NCI-H446 (cell line): ENCODE measurements at regions not wholly inside any gene's neighbourhood (a gene's known extent, or its start where the extent isn't known, plus 50 kb on each side); places are given as distances from the start of the nearest gene placed in this dataset.

Experiments used
- DNase-seq, 2 experiments: peaks; one replicate each; lab custom pipeline; 2025; lab: John Stamatoyannopoulos, UW

DNA sequence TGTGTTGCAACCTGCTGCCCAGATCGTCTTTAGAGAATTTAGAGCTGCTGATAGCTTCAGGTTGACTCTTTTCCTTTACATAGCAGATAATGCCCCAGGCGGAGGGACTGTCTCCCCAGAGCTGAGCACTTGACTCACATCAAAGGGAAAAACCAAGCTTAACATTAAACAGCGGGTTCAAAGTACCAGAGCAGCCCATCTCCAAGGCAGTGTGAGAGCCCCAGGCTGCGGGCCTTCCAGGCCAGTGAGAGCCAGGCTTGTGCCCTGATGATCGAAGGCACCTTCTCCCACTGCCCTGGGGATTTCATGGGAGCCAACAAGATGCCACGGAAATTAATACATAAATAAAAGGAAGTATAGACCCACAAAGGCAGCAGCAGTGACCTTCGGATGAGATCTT lies 275.6 kb downstream of the XXYLT1 start:
- no peak for DNase-seq

DNA sequence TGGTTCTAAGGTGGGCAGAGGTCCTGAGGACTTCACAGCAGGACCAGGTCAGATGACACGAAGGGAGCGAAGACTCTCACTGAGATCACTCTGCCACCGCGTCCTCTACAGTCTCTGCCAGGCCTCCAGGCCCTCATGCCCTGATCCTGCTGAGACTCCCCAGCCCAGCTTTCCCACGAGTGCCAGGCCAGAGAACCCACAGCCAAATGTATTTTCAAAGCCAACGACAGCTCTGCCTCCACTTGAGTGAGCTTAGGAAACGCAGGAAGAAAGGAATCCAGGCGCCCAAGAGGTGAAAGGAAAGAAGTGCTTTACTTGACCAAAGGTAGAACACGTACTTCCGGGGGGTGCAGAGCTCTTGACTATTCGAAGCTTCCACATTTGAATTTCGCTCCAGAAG lies 275.0 kb downstream of the XXYLT1 start:
- no peak for DNase-seq

DNA sequence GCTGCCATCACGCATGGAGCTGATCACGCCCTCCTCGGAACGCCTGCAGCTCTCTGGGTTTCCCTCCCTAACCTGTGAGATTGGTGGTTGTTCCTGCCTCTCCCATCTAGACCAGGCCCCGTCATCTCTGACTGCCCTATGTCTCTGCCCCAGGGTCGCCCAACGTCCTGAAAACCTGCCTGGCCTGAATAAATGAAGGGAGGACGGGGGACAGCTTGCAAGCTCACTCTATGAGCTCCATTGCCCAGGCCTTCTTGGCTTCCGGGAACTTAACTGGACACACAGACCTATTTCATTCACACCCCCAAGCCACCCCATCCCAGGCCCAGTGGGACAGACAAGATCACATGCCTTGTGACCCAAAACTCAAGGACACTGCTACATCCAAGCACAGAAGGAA lies 274.2 kb downstream of the XXYLT1 start:
- DNase-seq = no peak

DNA sequence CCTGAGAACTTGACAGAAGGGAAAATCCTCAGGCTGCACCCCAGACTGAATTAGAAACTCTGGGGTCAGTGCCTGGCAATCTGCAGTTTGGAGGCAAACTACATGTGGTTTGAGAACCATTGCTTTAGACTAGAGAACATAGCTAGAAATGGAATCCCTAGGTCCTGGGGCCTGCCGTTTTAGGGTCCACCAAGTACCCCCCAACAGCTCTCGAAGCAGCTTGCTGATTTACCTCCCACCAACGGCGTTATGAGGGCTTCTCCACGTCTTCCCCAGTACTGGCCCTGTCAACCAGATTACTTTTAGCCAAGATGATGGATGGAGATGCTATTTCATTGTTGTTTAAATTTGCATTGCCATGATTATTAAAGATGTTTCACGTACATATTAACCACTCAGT lies 272.5 kb downstream of the XXYLT1 start:
- DNase-seq = no peak

DNA sequence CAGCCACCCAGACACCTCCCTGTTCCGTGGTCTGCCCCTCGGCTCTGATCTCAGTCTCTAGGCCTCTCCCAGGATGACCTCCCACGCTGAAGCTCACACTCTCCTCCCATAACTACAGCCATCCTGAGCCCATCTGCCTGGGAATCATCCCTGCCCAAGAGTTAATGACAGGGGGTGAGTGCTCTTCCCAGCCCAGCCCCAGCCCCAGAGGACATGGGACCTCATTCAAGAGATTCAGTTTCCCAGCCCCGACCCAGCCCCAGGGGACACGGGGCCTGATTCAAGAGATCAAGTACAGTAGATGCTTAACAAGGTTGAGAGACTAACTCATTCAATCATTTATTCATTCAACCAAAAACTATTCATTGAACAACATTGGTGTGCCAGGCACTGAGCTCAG lies 272.0 kb downstream of the XXYLT1 start:
- no peak for DNase-seq

DNA sequence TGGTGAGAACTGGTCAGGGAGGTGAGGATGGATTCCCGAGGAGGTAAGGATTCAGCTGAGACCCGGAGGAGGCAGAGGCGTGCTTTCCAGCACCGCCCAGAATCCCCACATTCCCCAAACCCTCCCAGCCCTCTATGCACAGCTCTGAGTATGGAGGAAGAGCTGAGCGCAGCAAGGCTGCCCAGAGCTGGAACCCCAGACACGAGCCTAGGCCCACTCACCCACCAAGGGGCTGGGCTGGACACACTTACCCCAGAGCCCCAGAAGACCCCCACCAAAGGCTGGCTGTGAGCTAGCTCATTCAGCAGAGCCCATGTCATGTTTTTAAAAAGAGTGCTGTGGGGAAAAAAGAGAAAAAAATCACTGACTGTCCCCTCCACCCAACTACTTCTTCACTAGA lies 271.5 kb downstream of the XXYLT1 start:
- no peak for DNase-seq

DNA sequence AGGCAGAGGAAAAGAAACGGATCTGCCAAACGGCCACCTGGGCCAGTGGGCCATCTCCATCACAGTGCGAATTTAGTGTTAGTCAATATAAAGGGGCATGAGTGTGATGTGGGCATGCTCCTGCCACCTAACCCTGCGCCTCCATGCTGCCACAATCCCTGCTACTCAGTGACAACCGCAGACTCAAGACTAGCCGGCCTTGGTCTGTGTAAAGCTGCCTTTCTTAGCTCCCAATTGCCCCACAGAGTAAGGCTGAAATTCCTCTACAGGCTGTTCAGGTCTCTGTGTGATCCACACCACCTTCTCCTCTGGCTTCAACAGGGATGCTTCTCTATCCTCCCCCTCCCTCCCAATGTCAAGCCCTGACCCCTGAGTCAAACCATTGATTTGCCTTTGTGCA lies 269.7 kb downstream of the XXYLT1 start:
- DNase-seq = no peak

DNA sequence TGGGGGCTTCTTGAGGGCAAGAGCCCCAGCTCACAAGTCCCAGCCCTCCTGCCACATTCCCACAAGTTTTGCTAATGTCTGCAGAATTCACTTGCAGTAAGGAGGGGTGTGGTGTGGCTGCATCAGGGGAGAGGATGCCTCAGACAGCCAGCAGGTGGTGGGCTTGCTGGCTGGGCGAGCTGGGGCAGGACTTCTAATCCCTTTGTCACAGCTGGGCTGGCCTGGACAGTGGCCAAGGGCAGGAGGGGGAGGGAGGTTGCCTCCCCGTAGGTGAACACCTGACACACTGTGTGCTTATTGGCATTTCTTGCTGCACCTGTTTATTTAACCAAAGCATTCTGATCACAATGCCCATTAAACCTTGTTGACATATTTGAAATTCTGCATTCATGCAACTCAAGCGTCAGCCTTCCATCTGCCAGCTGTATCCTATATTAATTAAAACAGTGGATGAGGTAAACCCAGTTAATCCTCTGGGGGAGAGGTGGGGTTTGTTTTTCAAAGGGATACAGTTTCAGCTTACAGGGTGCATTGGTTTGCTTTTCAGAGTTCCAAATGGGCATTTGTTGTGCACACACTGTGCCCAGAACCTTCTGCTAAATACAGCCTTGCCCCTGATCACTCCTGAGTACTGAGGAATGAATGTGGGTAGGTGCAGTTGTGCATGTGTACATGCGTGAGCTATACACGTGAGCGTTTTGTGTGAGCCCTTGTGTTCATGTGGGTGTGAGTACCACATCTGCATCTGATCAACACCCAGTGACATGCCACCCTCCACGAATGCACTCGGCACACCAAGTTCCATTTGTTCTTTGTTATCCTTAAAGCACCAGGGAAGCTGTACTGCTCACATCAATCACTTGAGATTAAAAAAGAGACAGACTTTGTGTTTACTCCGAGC lies 268.7 kb downstream of the XXYLT1 start:
- peak; percentile 27 to 71 for DNase-seq

DNA sequence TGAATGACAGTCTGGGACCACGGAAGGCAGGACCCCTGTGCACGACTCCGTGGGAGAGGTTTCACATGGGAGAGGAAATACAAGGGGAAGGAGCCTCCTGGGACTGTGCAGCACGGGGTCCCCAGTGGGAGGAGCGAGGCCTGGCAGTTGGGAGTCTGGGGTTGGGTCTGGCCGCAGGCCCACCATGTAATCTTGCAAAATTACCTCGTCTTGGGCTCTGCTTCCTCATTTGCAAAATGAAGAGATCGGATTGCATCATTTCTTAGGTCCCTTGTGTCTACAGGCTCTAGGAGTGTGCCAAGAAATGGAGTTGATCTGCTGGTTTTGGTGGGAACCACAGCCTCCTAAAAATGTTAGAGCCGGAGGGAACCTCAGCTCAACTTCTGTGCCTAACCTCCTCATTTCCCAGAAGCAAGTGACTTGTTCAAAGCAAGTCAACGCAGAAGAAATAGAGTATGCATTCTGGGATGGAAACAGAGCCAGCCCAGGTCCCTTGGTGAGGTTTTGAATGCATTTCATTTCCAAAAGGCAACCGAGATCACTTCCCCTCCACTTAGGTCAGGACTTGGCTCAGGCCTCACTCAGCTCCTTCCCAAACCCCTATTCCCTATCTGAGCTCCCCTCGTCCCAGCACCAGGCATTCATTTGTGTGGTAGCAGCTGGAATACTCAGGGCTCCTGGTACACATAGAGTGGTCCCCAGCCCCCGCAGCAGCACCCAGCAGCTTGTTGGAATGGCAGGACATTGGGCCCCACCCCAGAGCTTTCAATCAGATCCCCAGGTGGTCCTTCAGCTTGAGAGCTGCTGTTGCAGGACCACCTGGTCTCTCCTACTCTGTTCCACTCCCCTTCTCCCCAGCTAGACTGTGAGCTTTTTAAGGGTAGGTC lies 267.7 kb downstream of the XXYLT1 start:
- peak in 1 of 2 experiments; percentile 47 for DNase-seq

DNA sequence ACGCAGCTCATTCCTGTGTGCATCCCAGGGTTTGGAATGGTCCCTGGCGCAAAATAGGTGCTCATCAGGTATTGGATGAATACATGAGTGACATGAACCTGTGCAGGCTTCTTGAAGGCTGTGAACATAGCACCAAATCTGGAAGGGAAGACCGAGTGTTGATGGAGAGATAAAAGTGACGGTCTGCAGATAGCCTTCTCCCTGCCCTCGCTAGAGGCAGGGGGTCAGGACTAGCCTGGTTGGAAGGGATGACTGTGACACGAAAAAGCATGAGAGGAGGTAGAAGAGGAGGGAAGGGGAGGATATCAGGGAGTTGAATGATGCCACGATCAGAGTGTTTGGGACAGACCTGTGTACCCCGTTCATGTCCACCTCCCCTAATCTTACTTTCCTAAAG lies 267.1 kb downstream of the XXYLT1 start:
- no peak for DNase-seq

DNA sequence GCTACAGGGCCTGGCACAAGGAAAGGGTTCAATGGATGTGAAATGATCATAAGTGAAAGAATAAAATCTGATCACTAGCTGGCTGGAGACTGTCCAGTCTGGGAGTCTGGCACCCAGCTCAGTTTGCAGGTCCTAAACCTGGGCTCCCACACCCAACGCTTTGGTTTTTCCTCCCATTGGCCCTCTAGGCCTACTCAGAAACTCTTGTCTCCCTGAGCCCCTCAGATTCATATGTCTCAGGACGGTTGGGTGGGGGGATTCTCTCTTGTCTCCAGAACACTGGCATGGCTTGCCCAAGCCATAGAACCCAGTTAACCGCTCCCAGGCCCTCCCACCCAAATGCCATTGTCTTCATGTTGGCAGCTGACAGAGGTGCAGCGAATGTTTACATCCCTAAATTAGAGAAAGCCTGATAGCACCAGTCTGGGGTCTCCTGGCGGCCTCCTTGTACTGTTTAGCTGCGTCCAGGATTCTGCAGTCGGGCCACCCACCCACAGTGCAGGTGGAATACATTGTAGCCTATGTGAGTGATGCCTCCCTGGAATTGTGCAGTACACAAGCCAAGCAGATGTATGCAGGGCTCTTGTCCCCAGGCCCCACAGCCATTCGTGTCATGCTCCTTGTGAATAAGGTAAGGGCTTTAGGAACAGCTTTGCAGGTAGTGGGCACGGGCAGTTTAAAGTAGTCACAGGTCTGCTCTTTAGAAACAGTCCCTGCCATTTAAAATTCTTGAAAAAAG lies 266.3 kb downstream of the XXYLT1 start:
- no peak for DNase-seq

DNA sequence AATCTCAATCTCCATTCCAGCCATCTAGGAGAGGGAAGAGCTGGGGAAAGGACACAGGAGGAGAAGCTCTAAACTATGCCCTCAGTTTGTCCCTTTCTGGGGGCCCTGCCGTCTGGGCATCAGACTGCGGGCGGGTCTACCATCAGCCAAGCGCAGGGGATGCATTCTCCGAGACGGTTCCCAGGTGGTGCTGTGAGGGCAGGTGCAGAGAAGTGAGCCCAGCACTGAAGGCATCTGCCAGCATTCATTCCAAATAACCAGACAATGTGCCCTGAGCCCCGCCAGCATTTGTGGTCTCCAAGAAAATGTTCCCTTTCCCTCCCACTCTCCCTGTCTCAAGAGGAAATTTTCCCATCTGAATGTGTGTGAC lies 265.7 kb downstream of the XXYLT1 start:
- no peak for DNase-seq

DNA sequence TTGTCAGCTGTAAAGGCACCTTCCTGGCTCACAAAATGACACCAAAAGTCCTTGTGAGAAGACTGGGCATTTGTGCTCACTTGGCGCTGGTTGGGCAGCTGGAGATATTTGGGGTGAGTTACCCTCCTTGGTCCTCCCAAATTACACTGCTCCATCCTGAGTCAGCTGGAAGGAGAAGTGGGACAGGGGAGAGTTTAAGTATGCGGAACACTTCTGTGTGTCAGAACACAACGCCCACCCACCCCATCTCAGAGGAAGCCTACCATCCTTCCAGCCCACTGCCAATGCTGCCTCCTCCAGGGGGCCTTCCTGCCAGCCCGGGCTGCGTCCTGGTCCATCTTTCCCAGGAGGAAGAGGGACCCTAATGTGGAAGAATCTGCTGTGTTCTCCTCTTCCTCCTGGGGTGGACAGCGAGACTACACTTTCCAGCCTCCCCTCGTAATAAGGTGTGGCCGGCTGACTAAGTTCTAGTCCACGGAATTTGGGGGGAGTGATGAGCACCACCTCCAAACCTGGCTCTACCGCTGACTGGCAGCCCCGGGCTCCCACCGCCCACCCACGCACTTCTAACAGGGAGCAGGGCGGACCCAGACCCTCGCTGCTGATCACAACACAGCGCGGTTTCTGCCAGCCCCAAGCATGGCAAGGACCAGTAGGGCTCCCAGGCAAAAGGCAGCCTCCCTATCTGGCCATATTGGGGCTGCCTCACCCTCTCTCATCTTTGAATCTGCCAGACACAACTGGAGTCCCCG lies 265.0 kb downstream of the XXYLT1 start:
- DNase-seq = no peak

DNA sequence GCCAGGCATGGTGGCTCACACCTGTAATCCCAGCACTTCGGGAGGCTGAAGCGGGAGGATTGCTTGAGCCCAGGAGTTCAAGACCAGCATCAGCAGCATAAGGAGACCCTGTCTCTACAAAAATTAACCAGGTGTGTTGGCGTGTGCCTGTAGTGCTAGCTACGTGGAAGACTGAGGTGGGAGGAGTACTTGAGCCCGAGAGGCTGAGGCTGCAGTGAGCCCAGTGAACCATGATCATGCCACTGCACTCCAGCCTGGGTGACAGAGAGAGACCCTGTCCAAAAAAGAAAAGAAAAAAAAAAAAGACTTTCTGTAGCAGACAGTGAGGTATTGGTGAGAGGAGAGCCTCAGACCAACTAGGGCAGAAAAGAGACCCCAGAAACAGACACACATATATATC lies 263.8 kb downstream of the XXYLT1 start:
- no peak for DNase-seq

DNA sequence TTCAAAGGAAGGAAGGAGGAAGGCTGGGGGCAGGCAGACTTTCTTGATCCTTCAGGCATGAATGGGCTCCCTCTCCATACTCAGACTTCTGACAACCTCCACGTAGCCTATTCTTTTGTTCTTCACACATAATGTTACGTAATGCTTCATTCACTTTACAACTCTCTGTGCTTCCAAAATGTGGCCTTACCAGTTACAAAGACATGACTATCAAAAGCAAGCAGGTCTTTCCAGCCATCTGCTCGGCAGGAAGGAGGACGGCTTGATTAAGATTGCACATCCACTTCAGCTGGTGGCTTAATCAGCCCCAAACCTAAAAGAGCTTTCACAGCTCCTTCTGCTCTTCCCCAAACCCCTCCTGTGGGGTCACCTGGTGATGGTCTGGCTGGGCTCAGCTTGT lies 263.2 kb downstream of the XXYLT1 start:
- DNase-seq = no peak

DNA sequence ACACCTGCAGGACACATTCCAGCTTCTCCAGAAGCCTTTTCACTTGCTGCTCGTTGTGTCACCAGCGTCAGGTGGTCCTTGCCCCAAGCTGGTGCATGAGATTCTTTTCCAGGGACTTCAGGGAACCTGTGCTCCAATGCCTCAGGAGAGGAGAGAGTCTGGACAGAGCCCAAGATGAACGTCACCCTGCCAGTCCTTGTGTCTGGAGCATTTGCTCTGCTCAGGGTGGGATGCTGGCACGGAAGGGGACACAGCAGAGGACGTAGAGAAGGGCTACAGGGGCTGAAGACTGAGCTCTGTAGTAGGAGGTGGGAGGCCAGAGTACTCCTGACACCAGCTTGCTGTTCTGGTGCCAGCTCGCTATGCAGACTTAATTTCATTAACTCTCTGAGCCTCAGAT lies 262.1 kb downstream of the XXYLT1 start:
- DNase-seq = no peak

DNA sequence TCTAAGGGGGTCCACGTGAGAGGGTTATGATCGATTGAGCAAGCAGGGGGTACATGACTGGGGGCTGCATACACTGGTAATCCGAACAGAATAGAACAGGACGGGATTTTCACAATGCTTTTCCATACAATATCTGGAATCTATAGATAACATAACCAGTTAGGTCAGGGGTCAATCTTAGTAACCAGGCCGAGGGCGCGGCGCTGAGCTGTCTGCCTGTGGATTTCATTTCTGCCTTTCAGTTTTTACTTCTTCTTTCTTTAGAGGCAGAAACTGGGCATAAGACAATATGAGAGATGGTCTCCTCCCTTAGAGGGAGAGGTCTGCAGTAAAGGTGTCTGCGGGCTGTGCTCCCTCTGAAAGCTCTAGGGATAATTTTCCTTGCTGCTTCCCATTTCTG lies 261.3 kb downstream of the XXYLT1 start:
- DNase-seq = no peak

DNA sequence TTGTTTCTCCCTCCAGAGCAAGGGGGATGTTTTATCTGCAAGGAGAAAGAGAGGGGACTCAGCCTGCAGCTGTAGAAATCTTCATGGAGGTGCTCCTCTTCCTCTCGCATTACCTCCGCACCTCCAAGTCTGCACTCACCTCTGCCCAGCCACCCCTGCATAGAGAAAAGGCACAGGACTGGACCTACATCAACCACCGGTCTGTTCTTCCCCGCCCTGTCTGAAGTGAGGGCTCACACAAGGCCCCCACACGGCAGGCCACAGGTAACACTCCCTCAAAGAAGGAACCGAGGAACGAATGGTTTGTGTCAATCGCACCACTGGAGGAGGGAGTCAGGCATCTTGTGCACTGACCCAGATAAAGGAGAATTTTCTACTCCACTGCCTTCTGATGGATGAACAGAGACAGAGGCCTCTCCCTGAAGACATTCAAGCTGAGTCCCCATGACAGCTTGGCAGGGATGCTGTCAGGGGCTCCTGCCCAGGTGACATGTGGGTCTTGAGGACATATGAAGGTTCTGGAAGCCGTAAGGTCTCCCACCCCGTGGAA lies 260.3 kb downstream of the XXYLT1 start:
- DNase-seq = no peak

DNA sequence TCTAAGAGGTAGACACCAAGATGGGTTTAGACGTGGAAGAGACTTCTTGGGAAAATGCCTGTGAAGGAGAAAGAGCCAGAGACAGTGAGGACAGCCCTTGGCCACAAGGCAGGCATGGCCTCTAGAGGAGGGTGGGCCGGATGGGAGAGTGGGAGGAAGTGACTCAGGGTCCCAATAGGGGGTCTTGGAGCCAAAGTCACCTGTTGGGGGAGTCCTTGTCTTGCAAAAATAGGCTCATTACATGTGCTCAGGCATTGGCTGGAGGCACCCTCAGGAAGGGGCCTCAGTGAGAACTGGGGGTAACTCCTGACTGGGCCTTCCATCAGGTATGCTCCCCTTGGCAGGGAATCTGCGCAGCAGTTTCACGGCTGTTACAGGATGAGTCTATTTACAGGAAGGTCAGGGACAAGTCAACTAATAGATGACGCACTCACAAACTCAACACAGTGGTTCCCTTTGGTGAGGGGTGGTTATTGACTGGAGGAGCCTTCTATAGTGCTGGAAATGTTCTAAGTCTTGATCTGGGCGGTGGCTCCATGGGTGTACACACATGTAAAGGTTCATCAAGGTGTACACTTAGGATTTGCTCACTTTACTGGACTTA lies 259.6 kb downstream of the XXYLT1 start:
- no peak for DNase-seq

DNA sequence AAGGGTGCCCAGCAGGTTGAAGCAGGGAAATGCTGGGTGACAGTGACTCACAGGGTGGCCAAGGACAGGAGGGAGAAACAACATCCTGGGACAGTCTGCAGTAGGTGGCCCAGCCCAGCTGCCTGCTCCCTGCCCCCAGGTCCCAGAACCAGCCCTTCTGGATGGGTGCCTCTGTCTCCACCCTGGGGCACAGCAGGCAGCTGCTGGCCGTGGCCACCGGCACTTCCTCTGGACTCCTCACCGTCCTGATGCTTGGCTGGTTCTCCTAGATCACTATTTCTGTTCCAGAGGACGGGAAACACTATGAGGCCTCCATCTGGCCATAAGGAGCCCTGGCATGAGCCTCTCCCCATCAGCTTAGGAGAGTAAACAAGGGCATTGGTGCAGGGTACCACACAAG lies 258.9 kb downstream of the XXYLT1 start:
- peak in 1 of 2 experiments; percentile 26 for DNase-seq

DNA sequence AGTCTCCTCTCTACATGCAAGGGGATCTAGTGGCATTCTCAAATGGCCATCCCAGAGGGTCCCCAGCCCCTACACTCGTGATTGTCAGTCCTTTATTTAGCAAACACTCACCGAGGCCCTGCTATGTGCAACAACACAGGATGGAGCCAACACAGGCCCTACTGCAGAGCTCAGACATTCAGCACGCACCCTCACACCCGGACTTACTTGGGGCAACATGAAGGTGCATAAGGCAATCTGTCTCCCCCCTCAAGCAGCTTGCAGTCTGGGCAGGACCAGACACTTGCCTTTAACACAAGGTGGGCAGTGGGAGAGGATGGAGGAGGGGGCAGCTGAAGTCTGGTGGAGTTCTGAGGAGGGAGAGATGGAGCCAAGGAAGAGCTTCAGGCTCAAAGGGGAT lies 258.4 kb downstream of the XXYLT1 start:
- DNase-seq = no peak
